Cardiac muscle cell (in vitro differentiated cells and primary cell): ENCODE measurements at regions not wholly inside any gene's neighbourhood (a gene's known extent, or its start where the extent isn't known, plus 50 kb on each side); places are given as distances from the start of the nearest gene placed in this dataset.

Experiments
- DNase-seq, 2 donors: peaks; one replicate each; pipeline versions ENCODE4 v3.0.0 to v3.0.0-alpha.2; 2010 to 2017; ENCODE audit warnings: low read depth in 1 of 2, low spot score in 1 of 2
- H3K27ac ChIP-seq: fragments of 200-600 bp; sonication (generic); 2 replicates; pipeline ENCODE4 v1.5.1; 2016
- H3K27me3 ChIP-seq: fragments of 200-600 bp; sonication (generic); 2 replicates; pipeline ENCODE4 v1.6.0; 2016; ENCODE audit warnings: control low read depth
- H3K36me3 ChIP-seq: fragments of 200-600 bp; sonication (generic); 2 replicates; pipeline ENCODE4 v1.5.1; 2016; ENCODE audit warnings: control low read depth
- H3K4me1 ChIP-seq: fragments of 200-600 bp; sonication (generic); 2 replicates; pipeline ENCODE4 v1.8.1; 2017; ENCODE audit warnings: low read depth, mild to moderate bottlenecking, mixed run types
- H3K4me3 ChIP-seq: fragments of 200-600 bp; sonication (generic); 2 replicates; pipeline ENCODE4 v1.5.1; 2016; ENCODE audit warnings: mild to moderate bottlenecking
- H3K9me3 ChIP-seq: fragments of 200-600 bp; sonication (generic); 2 replicates; pipeline ENCODE4 v1.5.1; 2017; ENCODE audit warnings: low read depth, mild to moderate bottlenecking, control low read depth
- CTCF ChIP-seq: IDR thresholded peaks from 2 replicates; pipeline ENCODE4 v1.5.1; 2012; ENCODE audit warnings: low read depth, mild to moderate bottlenecking, low read length

- no peak for TF ChIP-seq CTCF
- H3K27ac ChIP-seq, result no peak overlapping the region
- H3K36me3 ChIP-seq, result no peaks in the 10 kb centered on the region
Observed at GRCh38 chrX:45765281-45765680, 564.6 kb upstream of the DIPK2B start.

DNA sequence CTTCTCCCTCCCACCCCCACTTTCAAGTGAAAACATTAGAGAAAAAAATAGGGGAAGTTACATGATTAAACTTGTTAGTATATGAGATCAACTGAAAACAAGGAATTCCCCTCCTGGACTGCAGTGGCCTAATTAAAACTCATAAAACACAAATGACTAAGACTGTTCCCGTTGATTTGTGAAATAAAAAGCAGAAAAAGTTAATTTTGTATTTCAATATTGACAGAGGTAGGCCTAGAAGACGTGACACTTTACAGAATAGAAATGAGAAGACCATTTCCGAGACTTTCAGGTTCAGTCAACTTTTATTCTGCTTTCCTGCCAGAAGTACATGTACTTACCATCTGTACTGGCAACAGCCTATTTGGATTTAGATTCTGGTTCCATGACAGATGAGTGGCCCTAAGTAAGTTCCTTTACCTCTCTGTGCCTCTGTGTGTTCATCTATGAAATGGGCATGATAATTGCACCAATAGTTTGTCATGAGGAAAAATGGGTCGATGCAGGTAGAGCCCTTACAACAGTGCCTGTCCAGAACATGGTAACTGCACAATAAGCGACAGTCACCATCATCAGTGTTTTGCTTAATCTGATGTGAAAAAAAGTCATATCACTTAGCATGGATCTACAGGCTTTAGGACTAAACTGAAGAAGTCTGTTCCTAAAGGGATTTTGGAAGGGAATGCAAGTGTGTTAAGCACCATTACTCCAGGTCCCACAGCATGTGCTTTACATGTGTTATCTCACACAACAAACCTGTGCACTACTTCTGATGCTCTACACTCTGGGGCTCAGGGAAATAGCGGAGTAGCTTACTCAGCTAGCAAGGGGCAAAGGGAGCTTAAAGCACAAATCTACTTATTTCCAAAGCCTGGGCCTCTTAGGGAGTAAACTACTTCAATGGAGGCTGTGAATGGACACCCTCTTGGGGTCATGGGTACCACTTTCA, 562.3 kb upstream of the DIPK2B start:
- Histone ChIP-seq H3K27ac (no peak overlapping the region), H3K4me3 (no peak overlapping the region), H3K9me3 (no peaks in the 10 kb centered on the region), H3K27me3 (no peaks in the 10 kb centered on the region), H3K4me1 (no peaks in the 10 kb centered on the region), H3K36me3 (no peaks in the 10 kb centered on the region)
- no peak for DNase-seq
- no peak for TF ChIP-seq CTCF

More at GRCh38 chrX:45765281-45765680, 564.6 kb upstream of the DIPK2B start:
- H3K4me3 ChIP-seq, result no peak overlapping the region
- H3K9me3 ChIP-seq, result no peaks in the 10 kb centered on the region
- no peak for DNase-seq
- no peaks in the 10 kb centered on the region for H3K27me3 ChIP-seq
- no peaks in the 10 kb centered on the region for H3K4me1 ChIP-seq

GRCh38 chrX:45761920-45762319, 561.2 kb upstream of the DIPK2B start:
- Histone ChIP-seq H3K9me3 (no peaks in the 10 kb centered on the region), H3K4me3 (no peak overlapping the region), H3K27me3 (no peaks in the 10 kb centered on the region), H3K27ac (no peak overlapping the region), H3K4me1 (no peaks in the 10 kb centered on the region), H3K36me3 (no peaks in the 10 kb centered on the region)
- no peak for DNase-seq
- no peak for TF ChIP-seq CTCF

DNA sequence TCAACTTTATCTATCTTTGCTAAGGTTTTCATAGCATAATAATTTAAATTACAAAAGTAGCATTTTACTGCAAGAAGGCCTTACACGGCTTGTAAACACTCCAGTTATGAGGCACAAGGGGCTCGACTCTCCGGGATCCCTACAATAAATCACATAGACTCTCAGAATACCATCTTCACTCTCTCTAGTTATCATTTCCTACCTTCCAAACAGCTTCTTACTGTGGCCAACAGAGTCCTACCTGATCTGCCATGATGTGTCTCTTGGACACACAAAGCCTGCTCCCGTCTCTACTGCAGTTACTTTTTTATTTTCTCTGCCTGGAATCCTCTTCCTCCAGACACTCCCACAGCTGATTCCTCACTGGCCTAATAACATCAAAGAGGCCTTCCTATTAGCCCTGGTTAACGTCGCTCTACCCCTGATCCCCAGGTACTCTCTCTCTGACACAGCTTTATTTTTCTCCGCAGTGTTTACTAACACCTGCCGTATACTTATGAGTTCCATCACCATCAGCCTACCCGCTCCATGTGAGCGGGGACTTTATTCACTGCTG, 559.6 kb upstream of the DIPK2B start:
- Histone ChIP-seq H3K9me3 (no peaks in the 10 kb centered on the region), H3K27me3 (no peaks in the 10 kb centered on the region), H3K4me3 (no peak overlapping the region), H3K36me3 (no peaks in the 10 kb centered on the region), H3K4me1 (no peaks in the 10 kb centered on the region), H3K27ac (no peak overlapping the region)
- TF ChIP-seq CTCF, result no peak
- no peak for DNase-seq

GRCh38 chrX:45758738-45759397, 558.2 kb upstream of the DIPK2B start:
- Histone ChIP-seq H3K27ac (no peak overlapping the region), H3K27me3 (no peaks in the 10 kb centered on the region), H3K36me3 (no peaks in the 10 kb centered on the region), H3K4me1 (no peaks in the 10 kb centered on the region), H3K4me3 (no peak overlapping the region), H3K9me3 (no peaks in the 10 kb centered on the region)
- TF ChIP-seq CTCF, result no peak
- DNase-seq, result no peak
